ENCODE measurements at regions not wholly inside any gene's neighbourhood (a gene's known extent, or its start where the extent isn't known, plus 50 kb on each side); places are given as distances from the start of the nearest gene placed in this dataset.

DNA sequence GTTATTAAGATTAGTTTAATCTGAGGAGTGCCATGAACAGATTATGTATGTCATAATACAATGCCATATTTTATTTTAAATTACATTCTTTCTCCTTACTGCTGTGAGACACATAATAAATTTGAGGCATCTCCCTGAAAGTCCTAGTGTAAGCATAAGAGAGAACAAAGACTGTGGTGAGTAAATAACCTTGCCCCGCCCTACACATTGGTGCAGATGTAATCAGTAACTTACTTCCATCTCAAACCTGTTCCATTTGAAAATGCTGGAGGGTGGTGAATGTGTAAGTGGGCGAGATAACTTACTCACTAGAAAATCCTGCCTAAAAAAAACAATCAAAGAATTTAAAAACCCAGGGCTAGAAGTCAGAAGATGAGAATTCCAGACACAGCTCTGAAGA lies 338.1 kb upstream of the SLIT2 start:
- TF ChIP-seq PPARA (CRISPR knock-in tag; IDR thresholded peaks at IDR 0.05; ENCODE audit: borderline replicate concordance) = no peak
- TF ChIP-seq, protein P1, sequence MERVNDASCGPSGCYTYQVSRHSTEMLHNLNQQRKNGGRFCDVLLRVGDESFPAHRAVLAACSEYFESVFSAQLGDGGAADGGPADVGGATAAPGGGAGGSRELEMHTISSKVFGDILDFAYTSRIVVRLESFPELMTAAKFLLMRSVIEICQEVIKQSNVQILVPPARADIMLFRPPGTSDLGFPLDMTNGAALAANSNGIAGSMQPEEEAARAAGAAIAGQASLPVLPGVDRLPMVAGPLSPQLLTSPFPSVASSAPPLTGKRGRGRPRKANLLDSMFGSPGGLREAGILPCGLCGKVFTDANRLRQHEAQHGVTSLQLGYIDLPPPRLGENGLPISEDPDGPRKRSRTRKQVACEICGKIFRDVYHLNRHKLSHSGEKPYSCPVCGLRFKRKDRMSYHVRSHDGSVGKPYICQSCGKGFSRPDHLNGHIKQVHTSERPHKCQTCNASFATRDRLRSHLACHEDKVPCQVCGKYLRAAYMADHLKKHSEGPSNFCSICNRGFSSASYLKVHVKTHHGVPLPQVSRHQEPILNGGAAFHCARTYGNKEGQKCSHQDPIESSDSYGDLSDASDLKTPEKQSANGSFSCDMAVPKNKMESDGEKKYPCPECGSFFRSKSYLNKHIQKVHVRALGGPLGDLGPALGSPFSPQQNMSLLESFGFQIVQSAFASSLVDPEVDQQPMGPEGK (CRISPR knock-in tag; IDR thresholded peaks at IDR 0.05; ENCODE audit: borderline replicate concordance) = no peak

Data from SK-N-SH treated with all-trans-retinoic acid at 6 μM for 48 hours (cell line).